ENCODE measurements at regions not wholly inside any gene's neighbourhood (a gene's known extent, or its start where the extent isn't known, plus 50 kb on each side); places are given as distances from the start of the nearest gene placed in this dataset.

DNA sequence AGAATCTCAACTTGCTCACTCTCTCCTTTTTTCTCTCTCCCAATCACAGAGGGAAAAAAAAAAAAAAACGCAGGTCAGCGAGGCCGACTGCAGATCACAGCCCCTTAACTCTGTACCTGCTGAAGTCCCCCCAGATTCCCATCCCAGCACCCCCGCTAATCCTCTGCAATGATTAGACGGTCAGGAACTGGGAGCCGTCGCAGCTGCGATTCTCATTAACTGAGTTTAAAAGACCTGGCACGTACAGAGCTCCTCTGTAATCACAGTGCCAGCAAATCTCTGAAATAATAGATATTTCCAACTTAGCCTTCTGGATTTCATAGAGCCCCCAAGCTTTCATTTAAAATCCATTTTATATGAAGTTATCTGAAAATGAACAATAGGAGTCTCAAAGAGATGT is 84.4 kb downstream of the ANKRD60 start:
- peaks cover 0 to 5% (median 5%) of the 10 kb centered on the region in 3 donors for H3K27me3 Mint-ChIP-seq (ENCODE audit: low read depth in 3 of 3)

DNA sequence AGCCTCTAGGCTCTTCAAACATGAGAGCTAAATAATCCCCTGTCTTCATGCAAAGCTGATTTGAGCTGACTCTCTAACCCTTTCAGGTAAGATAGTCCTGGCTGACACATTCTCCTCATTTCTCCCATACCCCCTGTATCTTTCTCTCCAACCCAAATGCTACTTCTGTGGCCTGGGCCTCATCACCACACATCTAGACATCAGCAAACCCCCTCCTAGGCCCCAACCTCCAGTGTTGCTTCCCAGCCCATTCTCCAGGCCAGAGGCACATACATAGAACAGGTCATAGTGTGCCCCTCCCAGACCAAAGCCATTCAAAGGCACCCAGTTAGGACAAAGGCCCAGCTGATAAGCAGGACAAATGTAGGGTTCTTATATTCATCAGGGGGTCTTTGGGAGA is 84.9 kb downstream of the ANKRD60 start:
- no peak overlapping the region for H3K27ac Mint-ChIP-seq

More for the DNA sequence above, 84.4 kb downstream of the ANKRD60 start:
- Mint-ChIP-seq H3K4me3 (no peak overlapping the region), H3K9me3 (no peaks in the 10 kb centered on the region), H3K36me3 (no peaks in the 10 kb centered on the region), H3K4me1 (no peaks in the 10 kb centered on the region), H3K27ac (no peak overlapping the region)
- DNase-seq, result no peak

GRCh38 chr20:58142843-58143185 is 85.6 kb downstream of the ANKRD60 start:
- no peak overlapping the region for H3K4me3 Mint-ChIP-seq
- DNase-seq, result no peak
- no peaks in the 10 kb centered on the region for H3K9me3 Mint-ChIP-seq
- H3K4me1 Mint-ChIP-seq, result no peaks in the 10 kb centered on the region
- H3K36me3 Mint-ChIP-seq, result no peaks in the 10 kb centered on the region
- H3K27ac Mint-ChIP-seq, result no peak overlapping the region
- peaks cover 0 to 5% (median under 1%) of the 10 kb centered on the region in 3 donors for H3K27me3 Mint-ChIP-seq (ENCODE audit: low read depth in 3 of 3)

More for the DNA sequence above, 84.9 kb downstream of the ANKRD60 start:
- Mint-ChIP-seq H3K9me3 (no peaks in the 10 kb centered on the region), H3K36me3 (no peaks in the 10 kb centered on the region), H3K4me3 (no peak overlapping the region), H3K4me1 (no peaks in the 10 kb centered on the region), H3K27me3 (ENCODE audit: low read depth in 3 of 3) (peaks cover 0 to 5% (median 2%) of the 10 kb centered on the region in 3 donors)
- DNase-seq, result no peak

- Mint-ChIP-seq H3K4me1 (no peaks in the 10 kb centered on the region), H3K27ac (no peak overlapping the region), H3K9me3 (no peaks in the 10 kb centered on the region), H3K27me3 (ENCODE audit: low read depth in 3 of 3) (peaks cover 0 to 5% (median 2%) of the 10 kb centered on the region in 3 donors), H3K36me3 (no peaks in the 10 kb centered on the region), H3K4me3 (no peak overlapping the region)
- DNase-seq, result no peak
Observed at GRCh38 chr20:58141971-58142842, 86.2 kb downstream of the ANKRD60 start.

DNA sequence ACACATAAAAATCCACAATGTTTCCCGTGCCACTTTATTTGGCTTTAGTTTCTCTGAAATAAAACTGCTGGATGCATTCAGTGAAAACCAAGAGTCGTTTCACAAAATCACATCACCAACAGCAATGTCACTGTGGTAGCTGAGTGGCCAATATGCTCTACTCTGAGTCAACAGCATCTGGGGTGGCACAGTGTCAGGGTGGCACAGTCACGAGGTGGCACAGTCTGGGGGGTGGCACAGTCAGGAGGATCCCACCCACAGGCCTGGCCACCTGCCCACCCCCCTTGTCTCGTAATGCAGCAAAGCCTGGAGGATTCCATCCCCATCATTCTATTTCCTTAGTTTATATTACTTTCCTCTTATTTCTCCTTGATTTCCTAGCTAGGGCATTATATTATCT is 87.0 kb downstream of the ANKRD60 start:
- Mint-ChIP-seq H3K4me1 (no peaks in the 10 kb centered on the region), H3K27ac (no peak overlapping the region), H3K36me3 (no peaks in the 10 kb centered on the region), H3K9me3 (no peaks in the 10 kb centered on the region), H3K27me3 (ENCODE audit: low read depth in 3 of 3) (peaks cover 0 to 8% (median 2%) of the 10 kb centered on the region in 3 donors), H3K4me3 (no peak overlapping the region)
- DNase-seq, result no peak

- DNase-seq, result no peak
- H3K9me3 Mint-ChIP-seq, result no peaks in the 10 kb centered on the region
- H3K36me3 Mint-ChIP-seq, result no peaks in the 10 kb centered on the region
- no peaks in the 10 kb centered on the region for H3K4me1 Mint-ChIP-seq
- peaks cover 0 to 7% (median 2%) of the 10 kb centered on the region in 3 donors for H3K27me3 Mint-ChIP-seq (ENCODE audit: low read depth in 3 of 3)
- no peak overlapping the region for H3K4me3 Mint-ChIP-seq
- H3K27ac Mint-ChIP-seq, result no peak overlapping the region
Observed at GRCh38 chr20:58140787-58141425, 87.5 kb downstream of the ANKRD60 start.

- H3K27ac Mint-ChIP-seq, result no peak overlapping the region
- no peaks in the 10 kb centered on the region for H3K9me3 Mint-ChIP-seq
- peaks cover 0 to 11% (median 2%) of the 10 kb centered on the region in 3 donors for H3K27me3 Mint-ChIP-seq (ENCODE audit: low read depth in 3 of 3)
- DNase-seq, result no peak
- no peaks in the 10 kb centered on the region for H3K36me3 Mint-ChIP-seq
- no peaks in the 10 kb centered on the region for H3K4me1 Mint-ChIP-seq
- H3K4me3 Mint-ChIP-seq, result no peak overlapping the region
Observed at GRCh38 chr20:58139849-58140786, 88.3 kb downstream of the ANKRD60 start.

- no peak for DNase-seq
- Mint-ChIP-seq H3K36me3 (no peaks in the 10 kb centered on the region), H3K4me1 (no peaks in the 10 kb centered on the region), H3K9me3 (no peaks in the 10 kb centered on the region), H3K27me3 (ENCODE audit: low read depth in 3 of 3) (peaks cover 3 to 13% (median 6%) of the 10 kb centered on the region in 3 donors), H3K27ac (no peak overlapping the region), H3K4me3 (no peak overlapping the region)
Observed at GRCh38 chr20:58138395-58138794, 90.1 kb downstream of the ANKRD60 start.

- H3K27ac Mint-ChIP-seq, result no peak overlapping the region
- H3K4me1 Mint-ChIP-seq, result no peaks in the 10 kb centered on the region
- H3K9me3 Mint-ChIP-seq, result no peaks in the 10 kb centered on the region
- DNase-seq, result no peak
- no peaks in the 10 kb centered on the region for H3K36me3 Mint-ChIP-seq
- no peak overlapping the region for H3K4me3 Mint-ChIP-seq
- peaks cover 3 to 13% (median 6%) of the 10 kb centered on the region in 3 donors for H3K27me3 Mint-ChIP-seq (ENCODE audit: low read depth in 3 of 3)
Observed at GRCh38 chr20:58137651-58138265, 90.7 kb downstream of the ANKRD60 start.

DNA sequence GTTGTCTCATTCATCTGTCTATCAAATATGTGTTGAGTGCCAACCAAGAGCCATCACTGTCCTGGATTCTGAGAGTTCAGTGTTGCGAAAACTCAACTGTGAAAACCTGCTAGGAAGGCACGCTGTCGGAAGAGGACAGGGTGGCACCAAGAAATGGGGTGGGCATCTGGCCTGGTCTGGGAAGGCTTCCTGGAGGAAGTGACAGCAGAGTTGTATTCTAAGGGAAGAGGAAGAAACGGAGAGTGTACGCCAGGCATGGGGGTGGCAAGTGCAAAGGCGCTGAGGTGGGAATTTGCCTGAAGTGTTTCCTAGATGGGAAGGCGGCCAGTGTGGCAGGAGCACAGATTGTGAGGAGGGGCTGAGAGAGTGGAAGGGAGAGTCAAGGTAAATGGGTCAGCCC is 91.2 kb downstream of the ANKRD60 start:
- H3K27ac Mint-ChIP-seq, result no peak overlapping the region
- no peaks in the 10 kb centered on the region for H3K9me3 Mint-ChIP-seq
- H3K4me1 Mint-ChIP-seq, result no peaks in the 10 kb centered on the region
- no peaks in the 10 kb centered on the region for H3K36me3 Mint-ChIP-seq
- H3K4me3 Mint-ChIP-seq, result no peak overlapping the region
- no peak for DNase-seq
- peaks cover 3 to 16% (median 9%) of the 10 kb centered on the region in 3 donors for H3K27me3 Mint-ChIP-seq (ENCODE audit: low read depth in 3 of 3)

GRCh38 chr20:58136149-58136484 is 92.3 kb downstream of the ANKRD60 start:
- H3K4me1 Mint-ChIP-seq, result no peaks in the 10 kb centered on the region
- H3K9me3 Mint-ChIP-seq, result no peaks in the 10 kb centered on the region
- H3K36me3 Mint-ChIP-seq, result no peaks in the 10 kb centered on the region
- peaks cover 8 to 18% (median 17%) of the 10 kb centered on the region in 3 donors for H3K27me3 Mint-ChIP-seq (ENCODE audit: low read depth in 3 of 3)
- H3K27ac Mint-ChIP-seq, result no peak overlapping the region
- no peak for DNase-seq
- H3K4me3 Mint-ChIP-seq, result no peak overlapping the region

- Mint-ChIP-seq H3K36me3 (no peaks in the 10 kb centered on the region), H3K4me3 (no peak overlapping the region), H3K9me3 (no peaks in the 10 kb centered on the region), H3K27ac (no peak overlapping the region), H3K4me1 (no peaks in the 10 kb centered on the region), H3K27me3 (ENCODE audit: low read depth in 3 of 3) (peaks cover 8 to 21% (median 18%) of the 10 kb centered on the region in 3 donors)
- no peak for DNase-seq
Observed at GRCh38 chr20:58135441-58136148, 92.9 kb downstream of the ANKRD60 start.
